H1 (cell line): ENCODE measurements at regions not wholly inside any gene's neighbourhood (a gene's known extent, or its start where the extent isn't known, plus 50 kb on each side); places are given as distances from the start of the nearest gene placed in this dataset.

Source experiments
- CHD1 ChIP-seq: IDR thresholded peaks from 2 replicates; pipeline ENCODE4 v1.6.1; 2012; ENCODE audit warnings: low read depth, low read length, improper control_type of control experiment
- EZH2 ChIP-seq: fragments of 200-600 bp; sonication (generic); IDR thresholded peaks from 2 replicates; pipeline ENCODE4 v1.7.1; 2012; ENCODE audit warnings: low read depth, mild to moderate bottlenecking, moderate library complexity, low read length, inconsistent platforms; ENCODE audit not compliant: severe bottlenecking
- GABPA ChIP-seq: IDR thresholded peaks from 2 replicates; pipeline ENCODE4 v1.6.1; 2011; ENCODE audit warnings: mild to moderate bottlenecking, low read length, moderate library complexity, borderline replicate concordance; ENCODE audit not compliant: insufficient read depth
- HDAC2 ChIP-seq, 2 experiments: fragments of 300-600 bp in 1 of 2; sonication (generic) in 1 of 2; IDR thresholded peaks; 2 replicates each; pipeline ENCODE4 v1.6.1; 2011 to 2012; ENCODE audit warnings: low read depth in 2 of 2, low read length in 2 of 2, mild to moderate bottlenecking in 2 of 2, moderate library complexity in 2 of 2, borderline replicate concordance in 1 of 2, inconsistent platforms in 1 of 2
- JUND ChIP-seq: IDR thresholded peaks from 2 replicates; pipeline ENCODE4 v1.6.1; 2011; ENCODE audit warnings: mild to moderate bottlenecking, improper control_type of control experiment, low read length
- KDM5A ChIP-seq: fragments of 200-600 bp; IDR thresholded peaks from 2 replicates; pipeline ENCODE4 v1.7.1; 2012; ENCODE audit warnings: mild to moderate bottlenecking, low read length, inconsistent platforms, mixed read lengths
- POLR2A ChIP-seq, 2 experiments: IDR thresholded peaks; 1 replicate in 1 of 2; 2 replicates in 1 of 2; pipeline ENCODE4 v1.6.1; 2011; ENCODE audit warnings: low read depth in 2 of 2, low read length in 2 of 2, mild to moderate bottlenecking in 2 of 2; ENCODE audit errors: control extremely low read depth in 1 of 2
- POLR2AphosphoS5 ChIP-seq: IDR thresholded peaks from 2 replicates; pipeline ENCODE4 v1.6.1; 2011; ENCODE audit warnings: low read depth, low read length
- RAD21 ChIP-seq, 2 experiments: IDR thresholded peaks in 1 of 2; conservative IDR thresholded peaks in 1 of 2; 2 replicates each; pipeline ENCODE4 v1.6.1; 2011; ENCODE audit warnings: low read depth in 2 of 2, low read length in 2 of 2, improper control_type of control experiment in 1 of 2, inconsistent platforms in 1 of 2, mild to moderate bottlenecking in 1 of 2, moderate library complexity in 1 of 2
- SP2 ChIP-seq: IDR thresholded peaks from 2 replicates; pipeline ENCODE4 v1.6.1; 2012; ENCODE audit warnings: mild to moderate bottlenecking, low read length, inconsistent platforms
- TCF12 ChIP-seq: IDR thresholded peaks from 2 replicates; pipeline ENCODE4 v1.6.1; 2011; ENCODE audit warnings: low read depth, mild to moderate bottlenecking, low read length
- YY1 ChIP-seq: IDR thresholded peaks from 2 replicates; pipeline ENCODE4 v1.6.1; 2011; ENCODE audit warnings: low read depth, mild to moderate bottlenecking, low read length
- TF ChIP-seq, protein P1 (sequence below), 3 experiments: IDR thresholded peaks; 1 replicate in 2 of 3; 2 replicates in 1 of 3; pipeline versions ENCODE4 v1.5.1 to v1.6.1; 2011; ENCODE audit warnings: low read length in 3 of 3, mild to moderate bottlenecking in 3 of 3, inconsistent platforms in 2 of 3, low read depth in 1 of 3, moderate library complexity in 1 of 3; ENCODE audit not compliant: insufficient read depth in 1 of 3; ENCODE audit errors: control extremely low read depth in 1 of 3

DNA sequence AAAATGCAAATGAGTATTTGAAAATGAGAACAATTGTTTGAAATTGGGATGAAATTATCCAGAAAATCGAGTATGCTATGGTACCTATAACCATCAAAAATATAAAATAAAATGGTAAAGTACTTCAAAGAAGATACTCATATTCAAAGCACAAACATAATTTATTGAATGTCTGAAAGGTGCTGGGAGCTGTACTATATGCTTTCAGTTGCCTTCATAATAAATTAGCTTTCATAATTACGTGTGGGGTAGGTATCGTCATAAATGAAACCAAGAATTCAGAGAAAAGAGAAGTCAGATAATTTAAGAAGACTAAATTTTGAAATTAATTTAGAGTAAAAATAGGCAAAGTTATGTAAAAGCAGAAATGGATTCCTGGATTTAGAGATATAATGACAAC, 721.9 kb upstream of the ACVR2A start:
- TF ChIP-seq TCF12 (no peak), GABPA (no peak), POLR2AphosphoS5 (no peak), POLR2A (IDR thresholded peaks at IDR 0.05; ENCODE audit: control extremely low read depth in 1 of 2, low read depth in 2 of 2, low read length in 2 of 2) (no peak), EZH2 (no peak), YY1 (no peak), RAD21 (IDR thresholded peaks at IDR 0.05 in 1 of 2, conservative IDR thresholded peaks at IDR 0.05 in 1 of 2; ENCODE audit: low read depth in 2 of 2, low read length in 2 of 2) (no peak), KDM5A (no peak), HDAC2 (IDR thresholded peaks at IDR 0.05; ENCODE audit: borderline replicate concordance in 1 of 2, low read depth in 2 of 2, low read length in 2 of 2) (no peak), CHD1 (no peak), JUND (no peak), SP2 (no peak)
- TF ChIP-seq, protein P1, sequence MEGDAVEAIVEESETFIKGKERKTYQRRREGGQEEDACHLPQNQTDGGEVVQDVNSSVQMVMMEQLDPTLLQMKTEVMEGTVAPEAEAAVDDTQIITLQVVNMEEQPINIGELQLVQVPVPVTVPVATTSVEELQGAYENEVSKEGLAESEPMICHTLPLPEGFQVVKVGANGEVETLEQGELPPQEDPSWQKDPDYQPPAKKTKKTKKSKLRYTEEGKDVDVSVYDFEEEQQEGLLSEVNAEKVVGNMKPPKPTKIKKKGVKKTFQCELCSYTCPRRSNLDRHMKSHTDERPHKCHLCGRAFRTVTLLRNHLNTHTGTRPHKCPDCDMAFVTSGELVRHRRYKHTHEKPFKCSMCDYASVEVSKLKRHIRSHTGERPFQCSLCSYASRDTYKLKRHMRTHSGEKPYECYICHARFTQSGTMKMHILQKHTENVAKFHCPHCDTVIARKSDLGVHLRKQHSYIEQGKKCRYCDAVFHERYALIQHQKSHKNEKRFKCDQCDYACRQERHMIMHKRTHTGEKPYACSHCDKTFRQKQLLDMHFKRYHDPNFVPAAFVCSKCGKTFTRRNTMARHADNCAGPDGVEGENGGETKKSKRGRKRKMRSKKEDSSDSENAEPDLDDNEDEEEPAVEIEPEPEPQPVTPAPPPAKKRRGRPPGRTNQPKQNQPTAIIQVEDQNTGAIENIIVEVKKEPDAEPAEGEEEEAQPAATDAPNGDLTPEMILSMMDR (IDR thresholded peaks at IDR 0.05; ENCODE audit: control extremely low read depth in 1 of 3, insufficient read depth in 1 of 3, low read depth in 1 of 3, low read length in 3 of 3), result no peak
